GM19468 (cell line): ENCODE measurements at regions not wholly inside any gene's neighbourhood (a gene's known extent, or its start where the extent isn't known, plus 50 kb on each side); places are given as distances from the start of the nearest gene placed in this dataset.
"Not testable (repeated sequence)": the region's sequence is repeated elsewhere in the genome, so short reads cannot be mapped to it uniquely, and the experiment has no call there.

Source experiments
- ATAC-seq: cut with Tn5 transposase; IDR thresholded peaks from one replicate; pipeline ENCODE4 v1.9.1; 2021; ENCODE audit warnings: mild to moderate bottlenecking, moderate library complexity, moderate number of reproducible peaks; ENCODE audit not compliant: unreplicated experiment; ENCODE audit errors: extremely low read depth

GRCh38 chr5:62937661-62938558 is 359.3 kb downstream of the LRRC70 start:
- ATAC-seq = no peak

GRCh38 chr5:62935660-62936059 is 357.0 kb downstream of the LRRC70 start:
- no peak for ATAC-seq

GRCh38 chr5:62934319-62934718 is 355.7 kb downstream of the LRRC70 start:
- ATAC-seq = no peak

GRCh38 chr5:62933261-62933660 is 354.6 kb downstream of the LRRC70 start:
- no peak for ATAC-seq

GRCh38 chr5:62931153-62931950 is 352.7 kb downstream of the LRRC70 start:
- no peak for ATAC-seq

GRCh38 chr5:62922191-62922590 is 343.6 kb downstream of the LRRC70 start:
- no peak for ATAC-seq

GRCh38 chr5:62920856-62921255 is 342.2 kb downstream of the LRRC70 start:
- ATAC-seq = no peak

GRCh38 chr5:62909326-62909725 is 330.7 kb downstream of the LRRC70 start:
- no peak for ATAC-seq

GRCh38 chr5:62902126-62902525 is 323.5 kb downstream of the LRRC70 start:
- ATAC-seq = no peak

- no peak for ATAC-seq
Measured at GRCh38 chr5:62900976-62901375, 322.4 kb downstream of the LRRC70 start.

- ATAC-seq = no peak
Measured at GRCh38 chr5:62896121-62896893, 317.7 kb downstream of the LRRC70 start.

GRCh38 chr5:62886603-62887315 is 308.1 kb downstream of the LRRC70 start:
- ATAC-seq = no peak

GRCh38 chr5:62837330-62837729 is 258.7 kb downstream of the LRRC70 start:
- ATAC-seq = not testable (repeated sequence)

GRCh38 chr5:62829604-62829986 is 251.0 kb downstream of the LRRC70 start:
- ATAC-seq = no peak

GRCh38 chr5:62828742-62829603 is 250.4 kb downstream of the LRRC70 start:
- ATAC-seq = no peak

GRCh38 chr5:62825623-62826220 is 247.1 kb downstream of the LRRC70 start:
- ATAC-seq = no peak

GRCh38 chr5:62824936-62825335 is 246.3 kb downstream of the LRRC70 start:
- ATAC-seq = no peak

- ATAC-seq = not testable (repeated sequence)
Measured at GRCh38 chr5:62817043-62817442, 238.4 kb downstream of the LRRC70 start.

- no peak for ATAC-seq
Measured at GRCh38 chr5:62814991-62815390, 236.4 kb downstream of the LRRC70 start.
